ENCODE measurements at regions not wholly inside any gene's neighbourhood (a gene's known extent, or its start where the extent isn't known, plus 50 kb on each side); places are given as distances from the start of the nearest gene placed in this dataset.

- no peaks in the 10 kb centered on the region for H3K9me3 ChIP-seq
- intact Hi-C loops (cut with DNase I; ENCODE audit: low total_unique reads): no loop called here
- no peak overlapping the region for H3K27ac ChIP-seq
- in situ Hi-C loops (cut with MboI; ENCODE audit: low sequenced_read_pairs in 4 of 4): no loop called here
- H3K4me3 ChIP-seq: no peak overlapping the region
- H3K27me3 ChIP-seq: no peaks in the 10 kb centered on the region
- TF ChIP-seq POLR2A (IDR thresholded peaks at IDR 0.05) (no peak), CTCF (IDR thresholded peaks at IDR 0.05 in 4 of 5, conservative IDR thresholded peaks at IDR 0.05 in 1 of 5) (no peak)
- DNase-seq (no peak), ATAC-seq (no peak)
- no peaks in the 10 kb centered on the region for H3K4me1 ChIP-seq
- no peaks in the 10 kb centered on the region for H3K36me3 ChIP-seq
These were observed 73.8 kb upstream of the OPCML start for GRCh38 chr11:133606124-133606523.

GRCh38 chr11:133605482-133605881, 73.2 kb upstream of the OPCML start:
- ATAC-seq: no peak
- H3K9me3 ChIP-seq: no peaks in the 10 kb centered on the region

GRCh38 chr11:133601641-133602040, 69.3 kb upstream of the OPCML start:
- Histone ChIP-seq H3K9me3 (no peaks in the 10 kb centered on the region), H3K4me1 (no peaks in the 10 kb centered on the region), H3K27me3 (no peaks in the 10 kb centered on the region), H3K36me3 (no peaks in the 10 kb centered on the region), H3K27ac (no peak overlapping the region), H3K4me3 (no peak overlapping the region)
- no peak for DNase-seq
- no peak for ATAC-seq
- in situ Hi-C loops (cut with MboI; ENCODE audit: low sequenced_read_pairs in 4 of 4) (no loop called here), intact Hi-C loops (cut with DNase I; ENCODE audit: low total_unique reads) (no loop called here)
- TF ChIP-seq CTCF (IDR thresholded peaks at IDR 0.05 in 4 of 5, conservative IDR thresholded peaks at IDR 0.05 in 1 of 5) (no peak), POLR2A (IDR thresholded peaks at IDR 0.05) (no peak)

More at GRCh38 chr11:133605482-133605881, 73.2 kb upstream of the OPCML start:
- TF ChIP-seq POLR2A (IDR thresholded peaks at IDR 0.05) (no peak), CTCF (IDR thresholded peaks at IDR 0.05 in 4 of 5, conservative IDR thresholded peaks at IDR 0.05 in 1 of 5) (no peak)
- H3K27me3 ChIP-seq: no peaks in the 10 kb centered on the region
- no peak overlapping the region for H3K4me3 ChIP-seq
- intact Hi-C loops (cut with DNase I; ENCODE audit: low total_unique reads) (no loop called here), in situ Hi-C loops (cut with MboI; ENCODE audit: low sequenced_read_pairs in 4 of 4) (no loop called here)
- H3K36me3 ChIP-seq: no peaks in the 10 kb centered on the region
- no peaks in the 10 kb centered on the region for H3K4me1 ChIP-seq
- DNase-seq: no peak
- H3K27ac ChIP-seq: no peak overlapping the region

GRCh38 chr11:133600786-133601185, 68.5 kb upstream of the OPCML start:
- Histone ChIP-seq H3K4me3 (no peak overlapping the region), H3K4me1 (no peaks in the 10 kb centered on the region), H3K27ac (no peak overlapping the region), H3K36me3 (no peaks in the 10 kb centered on the region), H3K27me3 (no peaks in the 10 kb centered on the region), H3K9me3 (no peaks in the 10 kb centered on the region)
- in situ Hi-C loops (cut with MboI; ENCODE audit: low sequenced_read_pairs in 4 of 4): no loop called here
- DNase-seq (no peak), ATAC-seq (no peak)
- TF ChIP-seq POLR2A (IDR thresholded peaks at IDR 0.05) (no peak), CTCF (IDR thresholded peaks at IDR 0.05 in 4 of 5, conservative IDR thresholded peaks at IDR 0.05 in 1 of 5) (no peak)
- intact Hi-C loops (cut with DNase I; ENCODE audit: low total_unique reads): no loop called here

GRCh38 chr11:133600306-133600705, 68.0 kb upstream of the OPCML start:
- intact Hi-C loops (cut with DNase I; ENCODE audit: low total_unique reads): no loop called here
- TF ChIP-seq POLR2A (IDR thresholded peaks at IDR 0.05) (no peak), CTCF (IDR thresholded peaks at IDR 0.05 in 4 of 5, conservative IDR thresholded peaks at IDR 0.05 in 1 of 5) (no peak)
- ATAC-seq (no peak), DNase-seq (no peak)
- no peaks in the 10 kb centered on the region for H3K9me3 ChIP-seq
- no peaks in the 10 kb centered on the region for H3K36me3 ChIP-seq
- in situ Hi-C loops (cut with MboI; ENCODE audit: low sequenced_read_pairs in 4 of 4): no loop called here
- no peaks in the 10 kb centered on the region for H3K4me1 ChIP-seq
- no peak overlapping the region for H3K27ac ChIP-seq
- H3K27me3 ChIP-seq: no peaks in the 10 kb centered on the region
- H3K4me3 ChIP-seq: no peak overlapping the region

All from gastrocnemius medialis (tissue), 4 donors.